ENCODE measurements at regions not wholly inside any gene's neighbourhood (a gene's known extent, or its start where the extent isn't known, plus 50 kb on each side); places are given as distances from the start of the nearest gene placed in this dataset.

DNA sequence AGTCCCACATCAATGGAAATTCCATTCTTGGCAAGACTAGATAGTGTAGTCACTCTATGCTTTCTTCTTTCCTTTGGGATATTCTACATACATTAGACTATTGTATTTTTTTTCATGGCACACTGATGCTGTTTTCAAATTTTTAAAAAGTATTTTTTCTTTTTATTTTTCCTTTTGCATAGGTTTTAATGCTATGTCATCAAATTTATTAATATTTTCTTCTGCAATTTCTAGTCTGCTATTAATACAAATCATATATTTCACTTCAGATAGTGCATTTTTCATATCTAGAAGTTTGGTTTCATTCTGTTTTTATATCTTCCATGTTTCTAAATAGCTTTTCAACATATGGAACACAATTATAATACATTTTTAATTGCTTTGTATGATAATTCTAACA lies 2050.1 kb upstream of the PRR20A start:
- no peaks in the 10 kb centered on the region for H3K23me2 ChIP-seq (ENCODE audit: low read depth, low read length)
- H2AK5ac ChIP-seq (ENCODE audit: low read depth, low read length) = no peak overlapping the region
- H3K14ac ChIP-seq (ENCODE audit: insufficient read length) = no peak overlapping the region
- H3K4me2 ChIP-seq (ENCODE audit: insufficient read depth in 1 of 2, low read depth in 2 of 2, low read length in 2 of 2) = no peak overlapping the region
- H2AFZ ChIP-seq (ENCODE audit: low read length) = no peak overlapping the region
- H3K4me1 ChIP-seq (replicated peaks in 1 of 4; ENCODE audit: control insufficient read depth in 3 of 4, insufficient read depth in 4 of 4, low read length in 3 of 4) = peaks cover 0 to 11% (median 4%) of the 10 kb centered on the region in 4 experiments; a peak in 2 of 7 replicates
- TF ChIP-seq SP2 (IDR thresholded peaks at IDR 0.05; ENCODE audit: low read length) (no peak), GABPA (IDR thresholded peaks at IDR 0.05; ENCODE audit: borderline replicate concordance, insufficient read depth, low read length) (no peak), ZNF274 (IDR thresholded peaks at IDR 0.05; ENCODE audit: borderline replicate concordance, extremely low read depth, low read length) (no peak), KDM1A (IDR thresholded peaks at IDR 0.05; ENCODE audit: borderline replicate concordance, low read length) (no peak), GTF2F1 (IDR thresholded peaks at IDR 0.05; ENCODE audit: borderline replicate concordance, low read depth, low read length) (no peak), KDM4A (IDR thresholded peaks at IDR 0.05; ENCODE audit: low read depth, low read length, severe bottlenecking) (no peak), MAFK (IDR thresholded peaks at IDR 0.05; ENCODE audit: low read depth, low read length) (peak; percentile 18; the same call in 1 of the 2 replicates)
- TF ChIP-seq, protein P1, sequence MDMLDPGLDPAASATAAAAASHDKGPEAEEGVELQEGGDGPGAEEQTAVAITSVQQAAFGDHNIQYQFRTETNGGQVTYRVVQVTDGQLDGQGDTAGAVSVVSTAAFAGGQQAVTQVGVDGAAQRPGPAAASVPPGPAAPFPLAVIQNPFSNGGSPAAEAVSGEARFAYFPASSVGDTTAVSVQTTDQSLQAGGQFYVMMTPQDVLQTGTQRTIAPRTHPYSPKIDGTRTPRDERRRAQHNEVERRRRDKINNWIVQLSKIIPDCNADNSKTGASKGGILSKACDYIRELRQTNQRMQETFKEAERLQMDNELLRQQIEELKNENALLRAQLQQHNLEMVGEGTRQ (IDR thresholded peaks at IDR 0.05; ENCODE audit: low read length) = no peak
- DNase-seq (ENCODE audit: low read depth in 1 of 2, low spot score in 2 of 2) (no peak), FAIRE-seq (no peak)
- no peaks in the 10 kb centered on the region; a peak in 2 of 8 replicates for H3K36me3 ChIP-seq (ENCODE audit: control insufficient read depth in 2 of 4, insufficient read depth in 4 of 4, low read length in 3 of 4)
- H4K20me1 ChIP-seq (replicated peaks in 1 of 2; ENCODE audit: control insufficient read depth in 1 of 2, insufficient read depth in 2 of 2, low read length in 2 of 2) = no peaks in the 10 kb centered on the region
- H4K5ac ChIP-seq (ENCODE audit: insufficient read length, low read depth, low read length) = no peak overlapping the region
- H3K27me3 ChIP-seq (replicated peaks in 1 of 4; ENCODE audit: control insufficient read depth in 3 of 4, extremely low read depth in 1 of 4, insufficient read depth in 3 of 4, low read length in 3 of 4) = no peaks in the 10 kb centered on the region
- H2BK5ac ChIP-seq (ENCODE audit: low read depth, low read length) = no peak overlapping the region
- no peaks in the 10 kb centered on the region for H3K9me3 ChIP-seq (ENCODE audit: insufficient read depth in 2 of 2, low read depth in 1 of 2, low read length in 1 of 2)
- no peak overlapping the region for H3K9ac ChIP-seq (replicated peaks in 1 of 4; ENCODE audit: extremely low read depth in 1 of 4, low read depth in 3 of 4, low read length in 3 of 4)
- no peak overlapping the region for H4K8ac ChIP-seq (ENCODE audit: extremely low read depth, insufficient read depth, low read length)
- ChIA-PET POLR2A (ENCODE audit: partially characterized antibody) (no interaction called here), CTCF (ENCODE audit: partially characterized antibody) (no interaction called here)
- no peaks in the 10 kb centered on the region for H3K79me1 ChIP-seq (ENCODE audit: low read depth, low read length)
- H4K91ac ChIP-seq (replicated peaks; ENCODE audit: insufficient read length, low read length) = no peak overlapping the region
- no peak overlapping the region for H2BK12ac ChIP-seq (ENCODE audit: low read depth, low read length)
- no peak overlapping the region for H3K56ac ChIP-seq (replicated peaks; ENCODE audit: insufficient read length, low read depth, low read length)
- H2BK20ac ChIP-seq (ENCODE audit: low read length) = no peak overlapping the region
- H2BK120ac ChIP-seq (replicated peaks; ENCODE audit: low read depth, low read length) = no peak overlapping the region
- H3K4ac ChIP-seq (replicated peaks; ENCODE audit: insufficient read length, low read depth, low read length) = no peak overlapping the region
- no peak overlapping the region for H3K23ac ChIP-seq (ENCODE audit: insufficient read length)
- H3K18ac ChIP-seq (ENCODE audit: extremely low read depth, low read length) = no peak overlapping the region
- no peak overlapping the region for H3K27ac ChIP-seq (ENCODE audit: low read depth, low read length)
- no peak overlapping the region for H2BK15ac ChIP-seq (ENCODE audit: low read length)
- H3K4me3 ChIP-seq (ENCODE audit: extremely low read depth in 1 of 4, insufficient read depth in 2 of 4, low read depth in 3 of 4, low read length in 4 of 4) = no peak overlapping the region
- H3K79me2 ChIP-seq (ENCODE audit: control insufficient read depth in 1 of 2, insufficient read depth in 2 of 2, low read length in 2 of 2) = no peaks in the 10 kb centered on the region

All from H1 (cell line).